Neural cell (in vitro differentiated cells): ENCODE measurements at regions not wholly inside any gene's neighbourhood (a gene's known extent, or its start where the extent isn't known, plus 50 kb on each side); places are given as distances from the start of the nearest gene placed in this dataset.

Experiments used
- H2AFZ ChIP-seq: fragments of 200-600, 300-800 bp; sonication (generic), shearing (Covaris generic); 2 replicates; pipeline ENCODE4 v1.6.0; 2014; ENCODE audit warnings: low read depth, mild to moderate bottlenecking, antibody characterized with exemption, low read length, moderate library complexity
- H3F3A ChIP-seq: fragments of 200-600 bp; shearing (Covaris generic); 2 replicates; pipeline ENCODE4 v1.6.1; 2016; ENCODE audit warnings: mild to moderate bottlenecking, moderate library complexity, mixed read lengths, antibody characterized with exemption, low read length; ENCODE audit not compliant: insufficient read depth, poor library complexity, severe bottlenecking
- H3K27ac ChIP-seq: fragments of 200-600, 300-800 bp; sonication (generic), shearing (Covaris generic); 2 replicates; pipeline ENCODE4 v1.5.1; 2014; ENCODE audit warnings: mild to moderate bottlenecking, low read length, moderate library complexity
- H3K27me3 ChIP-seq: fragments of 300-800, 200-600 bp; sonication (generic), shearing (Covaris generic); 2 replicates; pipeline ENCODE4 v1.6.0; 2014; ENCODE audit warnings: mild to moderate bottlenecking, low read depth, low read length, moderate library complexity; ENCODE audit not compliant: insufficient read depth
- H3K36me3 ChIP-seq: fragments of 300-800, 200-600 bp; sonication (generic), shearing (Covaris generic); 2 replicates; pipeline ENCODE4 v1.5.1; 2014; ENCODE audit warnings: mild to moderate bottlenecking, antibody characterized with exemption, low read length, moderate library complexity; ENCODE audit not compliant: insufficient read depth
- H3K4me2 ChIP-seq: fragments of 300-800, 200-600 bp; sonication (generic), shearing (Covaris generic); 2 replicates; pipeline ENCODE4 v1.6.0; 2014; ENCODE audit warnings: mild to moderate bottlenecking, low read length
- H3K4me3 ChIP-seq: fragments of 300-800, 200-600 bp; sonication (generic), shearing (Covaris generic); 2 replicates; pipeline ENCODE4 v1.5.1; 2014; ENCODE audit warnings: mild to moderate bottlenecking, low read length, moderate library complexity
- H3K79me2 ChIP-seq: fragments of 200-600 bp; shearing (Covaris generic); replicated peaks from 2 replicates; pipeline ENCODE4 v1.6.0; 2014; ENCODE audit warnings: mild to moderate bottlenecking, low read length, moderate library complexity; ENCODE audit not compliant: insufficient read depth
- H3K9ac ChIP-seq: fragments of 300-800, 200-600 bp; sonication (generic), shearing (Covaris generic); 2 replicates; pipeline ENCODE4 v1.6.1; 2016; ENCODE audit warnings: mild to moderate bottlenecking, low read length, mixed read lengths
- H3K9me2 ChIP-seq: fragments of 200-600 bp; shearing (Covaris generic); 2 replicates; pipeline ENCODE4 v1.6.1; 2016; ENCODE audit warnings: mild to moderate bottlenecking, low read length, mixed read lengths; ENCODE audit not compliant: insufficient read depth
- H3K9me3 ChIP-seq: fragments of 200-600, 300-800 bp; sonication (generic), shearing (Covaris generic); 2 replicates; pipeline ENCODE4 v1.6.1; 2016; ENCODE audit warnings: mild to moderate bottlenecking, mixed run types, low read length, moderate library complexity, mixed read lengths
- H4K20me1 ChIP-seq: fragments of 200-600 bp; shearing (Covaris generic); 2 replicates; pipeline ENCODE4 v1.6.1; 2016; ENCODE audit warnings: mild to moderate bottlenecking, mixed run types; ENCODE audit not compliant: insufficient read depth
- EP300 ChIP-seq: fragments of 450-650 bp; conservative IDR thresholded peaks from 2 replicates; pipeline ENCODE4 v1.6.1; 2014; ENCODE audit warnings: antibody characterized with exemption, mild to moderate bottlenecking, moderate library complexity; ENCODE audit not compliant: poor library complexity, severe bottlenecking
- EZH2 ChIP-seq: fragments of 200-600, 300-800 bp; shearing (Covaris generic), sonication (generic); IDR thresholded peaks from 2 replicates; pipeline ENCODE4 v1.6.1; 2014; ENCODE audit warnings: antibody characterized with exemption, low read length, borderline replicate concordance, mild to moderate bottlenecking; ENCODE audit not compliant: insufficient read depth, poor library complexity, severe bottlenecking
- MXI1 ChIP-seq: fragments of 450-650 bp; conservative IDR thresholded peaks from 2 replicates; pipeline ENCODE4 v1.6.1; 2014; ENCODE audit warnings: antibody characterized with exemption, mild to moderate bottlenecking; ENCODE audit not compliant: poor library complexity, severe bottlenecking
- POLR2AphosphoS5 ChIP-seq: IDR thresholded peaks from 2 replicates; pipeline ENCODE4 v1.6.1; 2012
- RAD21 ChIP-seq: fragments of 450-650 bp; conservative IDR thresholded peaks from 2 replicates; pipeline ENCODE4 v1.6.1; 2014; ENCODE audit warnings: antibody characterized with exemption, mild to moderate bottlenecking, moderate library complexity
- REST ChIP-seq: IDR thresholded peaks from 2 replicates; pipeline ENCODE4 v1.6.1; 2012; ENCODE audit warnings: borderline replicate concordance
- SMC3 ChIP-seq: fragments of 450-650 bp; conservative IDR thresholded peaks from 2 replicates; pipeline ENCODE4 v1.6.1; 2014; ENCODE audit warnings: antibody characterized with exemption, mild to moderate bottlenecking, moderate library complexity; ENCODE audit not compliant: poor library complexity
- TAF1 ChIP-seq: IDR thresholded peaks from 2 replicates; pipeline ENCODE4 v1.6.1; 2012; ENCODE audit warnings: low read depth
- TF ChIP-seq, protein P1 (sequence below): fragments of 450-650 bp; IDR thresholded peaks from 2 replicates; pipeline ENCODE4 v1.5.1; 2014; ENCODE audit warnings: antibody characterized with exemption, mild to moderate bottlenecking, moderate library complexity; ENCODE audit not compliant: poor library complexity, severe bottlenecking

GRCh38 chr3:80771085-80771484 is 990.4 kb downstream of the GBE1 start:
- H3K9ac ChIP-seq: no peak overlapping the region
- H2AFZ ChIP-seq: no peak overlapping the region
- H3K27ac ChIP-seq: no peak overlapping the region
- H3K36me3 ChIP-seq: no peaks in the 10 kb centered on the region
- no peaks in the 10 kb centered on the region for H3F3A ChIP-seq
- no peaks in the 10 kb centered on the region for H3K9me2 ChIP-seq
- no peak overlapping the region for H3K4me3 ChIP-seq
- H3K27me3 ChIP-seq: no peaks in the 10 kb centered on the region
- H4K20me1 ChIP-seq: no peaks in the 10 kb centered on the region
- no peaks in the 10 kb centered on the region for H3K9me3 ChIP-seq
- no peak overlapping the region for H3K4me2 ChIP-seq
- TF ChIP-seq SMC3: no peak
- TF ChIP-seq, protein P1, sequence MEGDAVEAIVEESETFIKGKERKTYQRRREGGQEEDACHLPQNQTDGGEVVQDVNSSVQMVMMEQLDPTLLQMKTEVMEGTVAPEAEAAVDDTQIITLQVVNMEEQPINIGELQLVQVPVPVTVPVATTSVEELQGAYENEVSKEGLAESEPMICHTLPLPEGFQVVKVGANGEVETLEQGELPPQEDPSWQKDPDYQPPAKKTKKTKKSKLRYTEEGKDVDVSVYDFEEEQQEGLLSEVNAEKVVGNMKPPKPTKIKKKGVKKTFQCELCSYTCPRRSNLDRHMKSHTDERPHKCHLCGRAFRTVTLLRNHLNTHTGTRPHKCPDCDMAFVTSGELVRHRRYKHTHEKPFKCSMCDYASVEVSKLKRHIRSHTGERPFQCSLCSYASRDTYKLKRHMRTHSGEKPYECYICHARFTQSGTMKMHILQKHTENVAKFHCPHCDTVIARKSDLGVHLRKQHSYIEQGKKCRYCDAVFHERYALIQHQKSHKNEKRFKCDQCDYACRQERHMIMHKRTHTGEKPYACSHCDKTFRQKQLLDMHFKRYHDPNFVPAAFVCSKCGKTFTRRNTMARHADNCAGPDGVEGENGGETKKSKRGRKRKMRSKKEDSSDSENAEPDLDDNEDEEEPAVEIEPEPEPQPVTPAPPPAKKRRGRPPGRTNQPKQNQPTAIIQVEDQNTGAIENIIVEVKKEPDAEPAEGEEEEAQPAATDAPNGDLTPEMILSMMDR: no peak
- no peak for TF ChIP-seq EZH2
- no peak for TF ChIP-seq MXI1
- TF ChIP-seq EP300: no peak
- TF ChIP-seq REST: no peak
- TF ChIP-seq POLR2AphosphoS5: no peak
- TF ChIP-seq RAD21: no peak
- H3K79me2 ChIP-seq: no peaks in the 10 kb centered on the region

DNA sequence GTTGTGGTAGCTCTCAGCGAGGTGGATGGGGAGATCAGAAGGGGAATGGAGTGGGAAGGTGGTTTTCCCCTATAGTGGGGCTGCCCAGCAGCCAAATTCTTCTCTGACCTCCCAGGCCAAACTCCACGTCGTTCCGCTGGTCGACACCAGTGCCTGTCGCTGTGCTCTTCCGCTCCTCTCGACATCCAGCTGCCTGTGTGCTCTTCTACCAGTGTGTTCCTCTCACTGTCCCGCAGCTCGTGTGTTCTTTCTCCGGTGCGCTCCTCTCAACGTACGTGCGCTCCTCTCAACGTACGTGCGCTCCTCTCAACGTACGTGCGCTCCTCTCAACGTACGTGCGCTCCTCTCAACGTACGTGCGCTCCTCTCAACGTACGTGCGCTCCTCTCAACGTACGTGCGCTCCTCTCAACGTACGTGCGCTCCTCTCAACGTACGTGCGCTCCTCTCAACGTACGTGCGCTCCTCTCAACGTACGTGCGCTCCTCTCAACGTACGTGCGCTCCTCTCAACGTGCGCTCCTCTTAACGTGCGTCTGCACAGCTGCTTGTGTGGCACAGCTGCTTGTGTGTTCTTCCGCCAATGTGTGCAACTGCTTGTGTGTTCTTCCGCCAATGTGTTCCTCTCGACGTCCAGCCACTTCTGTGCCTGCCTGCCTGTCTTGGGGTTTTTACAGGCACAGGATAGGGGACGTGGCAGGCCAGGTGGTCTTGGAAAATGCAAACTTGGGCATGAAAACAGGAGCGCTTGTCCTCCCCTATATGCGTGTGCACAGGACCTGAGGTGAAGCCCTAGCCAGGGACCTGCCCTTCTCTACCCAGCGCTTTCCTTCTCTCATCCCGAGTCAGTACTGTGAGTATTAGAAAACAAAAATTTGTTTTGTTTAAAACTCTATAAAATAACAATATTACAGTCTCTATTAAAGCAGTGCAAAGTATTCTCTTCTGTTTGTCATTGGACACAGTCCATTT is 991.1 kb downstream of the GBE1 start:
- Histone ChIP-seq H3K9ac (no peak overlapping the region), H3K9me3 (no peaks in the 10 kb centered on the region), H3K79me2 (no peaks in the 10 kb centered on the region), H2AFZ (no peak overlapping the region), H3K27ac (no peak overlapping the region), H3K36me3 (no peaks in the 10 kb centered on the region), H3K4me2 (no peak overlapping the region), H3F3A (no peaks in the 10 kb centered on the region), H3K4me3 (no peak overlapping the region), H4K20me1 (no peaks in the 10 kb centered on the region), H3K9me2 (no peaks in the 10 kb centered on the region), H3K27me3 (no peaks in the 10 kb centered on the region)
- TF ChIP-seq TAF1 (no peak), RAD21 (no peak), REST (no peak), EZH2 (no peak)
